Esophagus squamous epithelium (tissue), 5 donors: ENCODE measurements at regions not wholly inside any gene's neighbourhood (a gene's known extent, or its start where the extent isn't known, plus 50 kb on each side); places are given as distances from the start of the nearest gene placed in this dataset.

ENCODE experiments used
- DNase-seq: peaks from one replicate; lab custom pipeline; 2025; lab: John Stamatoyannopoulos, UW
- H3K27ac ChIP-seq, 4 donors: fragments of 200-600 bp; sonication (generic); one replicate each; pipeline ENCODE4 v1.5.1; 2016 to 2019; ENCODE audit warnings: mild to moderate bottlenecking in 1 of 4
- H3K27me3 ChIP-seq, 4 donors: fragments of 200-600 bp; sonication (generic); 1 replicate in 3 of 4; 2 replicates in 1 of 4; pipeline versions ENCODE4 v1.5.1 to v1.6.0; 2017 to 2021; ENCODE audit warnings: antibody characterized with exemption in 1 of 4
- H3K36me3 ChIP-seq, 3 donors: fragments of 200-600 bp; sonication (generic); one replicate each; pipeline ENCODE4 v1.5.1; 2016 to 2019
- H3K4me1 ChIP-seq, 3 donors: fragments of 200-600 bp; sonication (generic); one replicate each; pipeline ENCODE4 v1.5.1; 2017 to 2019
- H3K4me3 ChIP-seq, 4 donors: fragments of 200-600 bp; sonication (generic); 1 replicate in 3 of 4; 2 replicates in 1 of 4; pipeline ENCODE4 v1.5.1; 2016 to 2019; ENCODE audit warnings: mild to moderate bottlenecking in 2 of 4, moderate library complexity in 1 of 4
- H3K9me3 ChIP-seq, 3 donors: fragments of 200-600 bp; sonication (generic); one replicate each; pipeline ENCODE4 v1.5.1; 2016 to 2019
- POLR2A ChIP-seq, 4 donors: fragments of 450-650 bp; IDR thresholded peaks; one replicate each; pipeline ENCODE4 v1.6.1; 2017; ENCODE audit warnings: antibody characterized with exemption in 4 of 4, mild to moderate bottlenecking in 4 of 4, moderate library complexity in 3 of 4
- WGBS, 2 donors: methylation state at CpG; one replicate each; pipeline ENCODE4 v1.1.5; 2018; 5-methylcytosine and 5-hydroxymethylcytosine counted together
- intact Hi-C: fragments of 100-400 bp; cut with DNase I; formaldehyde crosslinking; loops from one replicate; pipeline ENCODE4 v1.15.0; 2022
- TF ChIP-seq, protein P1 (sequence below), 6 experiments: fragments of 450-650 bp in 4 of 6; fragments of 200-600 bp in 2 of 6; sonication (generic) in 2 of 6; IDR thresholded peaks; one replicate each; pipeline ENCODE4 v1.5.1; 2016 to 2019; ENCODE audit warnings: antibody characterized with exemption in 6 of 6, mild to moderate bottlenecking in 4 of 6, moderate library complexity in 4 of 6
- donor health status: DM: yes; HTN: yes; CAD: no.

DNA sequence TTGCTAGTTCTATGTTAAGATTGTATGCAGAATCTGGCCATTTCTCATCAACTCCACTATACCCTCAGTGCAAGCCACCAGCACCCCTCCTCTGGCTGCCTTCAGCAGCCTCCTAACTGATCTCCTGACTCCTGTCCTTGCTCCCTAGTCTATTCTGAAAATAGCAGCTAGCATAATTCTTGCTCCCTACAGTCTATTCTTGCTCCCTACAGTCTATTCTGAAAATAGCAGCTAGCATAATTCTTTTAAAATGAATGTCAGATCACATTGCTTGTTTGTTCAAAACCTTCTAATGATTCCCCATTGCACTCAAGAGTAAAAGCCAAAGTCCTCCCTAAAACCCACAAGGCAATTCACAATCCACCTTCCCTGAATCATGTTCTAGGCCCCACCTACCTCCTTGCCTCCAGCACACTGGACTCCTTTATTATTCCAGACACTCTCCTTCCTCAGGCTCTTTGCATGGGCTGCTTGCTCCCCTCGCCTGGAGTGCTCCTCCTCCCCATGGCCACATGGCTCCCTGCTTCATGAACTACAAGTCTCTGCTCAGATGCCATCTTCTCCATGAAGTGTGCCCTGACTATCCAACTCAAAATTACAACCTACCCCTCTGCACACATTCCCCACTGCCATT, 164.2 kb upstream of the TNFAIP3 start:
- intact Hi-C loops: loop anchor here (10.0 kb wide), 1 partner anchor 272 kb away; no protein-coding TSS in a partner anchor
- TF ChIP-seq, protein P1, sequence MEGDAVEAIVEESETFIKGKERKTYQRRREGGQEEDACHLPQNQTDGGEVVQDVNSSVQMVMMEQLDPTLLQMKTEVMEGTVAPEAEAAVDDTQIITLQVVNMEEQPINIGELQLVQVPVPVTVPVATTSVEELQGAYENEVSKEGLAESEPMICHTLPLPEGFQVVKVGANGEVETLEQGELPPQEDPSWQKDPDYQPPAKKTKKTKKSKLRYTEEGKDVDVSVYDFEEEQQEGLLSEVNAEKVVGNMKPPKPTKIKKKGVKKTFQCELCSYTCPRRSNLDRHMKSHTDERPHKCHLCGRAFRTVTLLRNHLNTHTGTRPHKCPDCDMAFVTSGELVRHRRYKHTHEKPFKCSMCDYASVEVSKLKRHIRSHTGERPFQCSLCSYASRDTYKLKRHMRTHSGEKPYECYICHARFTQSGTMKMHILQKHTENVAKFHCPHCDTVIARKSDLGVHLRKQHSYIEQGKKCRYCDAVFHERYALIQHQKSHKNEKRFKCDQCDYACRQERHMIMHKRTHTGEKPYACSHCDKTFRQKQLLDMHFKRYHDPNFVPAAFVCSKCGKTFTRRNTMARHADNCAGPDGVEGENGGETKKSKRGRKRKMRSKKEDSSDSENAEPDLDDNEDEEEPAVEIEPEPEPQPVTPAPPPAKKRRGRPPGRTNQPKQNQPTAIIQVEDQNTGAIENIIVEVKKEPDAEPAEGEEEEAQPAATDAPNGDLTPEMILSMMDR (IDR thresholded peaks at IDR 0.05): no peak
- no peak for TF ChIP-seq POLR2A (IDR thresholded peaks at IDR 0.05)
- H3K9me3 ChIP-seq: no peaks in the 10 kb centered on the region
- H3K36me3 ChIP-seq: no peaks in the 10 kb centered on the region
- no peak overlapping the region for H3K27ac ChIP-seq
- DNase-seq: no peak
- peaks cover 3 to 47% (median 25%) of the 10 kb centered on the region in 3 donors for H3K4me1 ChIP-seq
- H3K27me3 ChIP-seq: no peaks in the 10 kb centered on the region
- 83 to 90% methylated on average over 1 of the region's 1 CpG for WGBS, 2 donors
- no peak overlapping the region for H3K4me3 ChIP-seq

DNA sequence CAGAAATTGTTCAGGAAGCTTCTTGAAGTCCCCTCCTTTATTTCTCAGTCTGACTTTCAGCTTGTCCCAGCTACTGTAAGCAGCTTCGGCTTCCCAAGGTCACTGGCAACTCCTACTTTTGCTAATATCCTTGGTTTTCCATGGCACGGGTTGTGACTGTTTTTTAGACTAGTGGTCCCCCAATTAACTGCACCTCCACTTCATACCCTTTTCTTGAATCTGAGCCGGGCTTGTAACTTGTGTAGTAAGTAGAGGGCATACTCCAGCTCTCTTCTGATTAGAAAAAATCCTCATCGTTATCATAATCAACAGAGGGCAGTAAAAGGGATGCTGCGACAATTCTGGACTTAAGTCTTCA, 162.3 kb upstream of the TNFAIP3 start:
- intact Hi-C loops: loop anchor here (5.0 to 10.0 kb wide), 2 partner anchors 163 to 270 kb away; partner anchors contain the start of gene TNFAIP3
- WGBS, 2 donors: 62 to 65% methylated on average over 5 of the region's 5 CpGs

DNA sequence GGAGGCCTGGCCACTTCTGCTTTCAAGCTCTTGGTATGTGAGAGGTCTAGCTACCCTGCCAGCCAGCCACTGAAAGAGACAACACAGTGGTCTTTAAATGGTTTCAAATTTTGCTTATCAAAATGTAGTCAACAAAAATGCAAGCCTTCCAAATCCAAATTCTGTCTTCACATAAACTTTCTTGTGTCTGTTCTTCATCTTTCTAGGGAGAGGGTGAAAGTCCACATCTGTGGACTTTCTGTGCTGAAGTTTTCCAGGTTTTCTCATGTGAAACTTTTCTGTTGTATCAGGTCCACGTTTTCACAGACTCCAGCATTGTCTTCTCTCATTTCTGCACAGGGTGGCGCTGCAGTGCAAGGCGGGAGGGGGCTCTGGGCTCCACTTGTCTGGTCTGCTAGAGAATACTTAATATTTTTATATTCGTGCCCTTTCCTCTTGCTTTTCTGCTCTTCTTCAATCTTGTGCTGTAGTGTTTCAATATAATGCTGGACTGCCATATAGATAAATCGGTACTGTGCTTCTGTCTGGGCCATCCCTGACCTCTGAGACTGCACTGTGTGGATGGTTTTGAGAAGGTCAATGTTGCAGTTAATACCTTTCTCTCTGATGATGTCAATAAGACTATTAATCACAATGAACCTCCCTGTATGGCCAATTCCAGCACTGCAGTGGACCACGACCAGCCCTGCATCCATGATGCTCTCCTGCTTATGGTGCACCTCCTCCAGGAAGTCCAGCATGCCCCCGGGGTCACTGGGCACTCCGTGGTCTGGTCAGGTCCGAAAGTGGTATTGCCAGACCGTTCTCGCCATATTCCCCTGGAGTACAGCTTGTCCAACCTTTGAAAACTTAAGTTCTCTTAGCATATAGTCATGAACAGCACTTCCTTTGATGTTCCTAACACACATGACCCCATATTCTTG, 161.6 kb upstream of the TNFAIP3 start:
- 47 to 50% methylated on average over 11 of the region's 11 CpGs for WGBS, 2 donors
- peaks cover 0 to 31% (median 12%) of the 10 kb centered on the region in 3 donors for H3K4me1 ChIP-seq
- intact Hi-C loops: loop anchor here (5.0 to 10.0 kb wide), 2 partner anchors 162 to 269 kb away; partner anchors contain the start of gene TNFAIP3

More for the DNA sequence above, 162.3 kb upstream of the TNFAIP3 start:
- Histone ChIP-seq H3K36me3 (no peaks in the 10 kb centered on the region), H3K27ac (no peak overlapping the region), H3K4me3 (no peak overlapping the region), H3K4me1 (peaks cover 0 to 36% (median 16%) of the 10 kb centered on the region in 3 donors), H3K9me3 (no peaks in the 10 kb centered on the region), H3K27me3 (no peaks in the 10 kb centered on the region)
- TF ChIP-seq, protein P1 (IDR thresholded peaks at IDR 0.05): no peak
- no peak for TF ChIP-seq POLR2A (IDR thresholded peaks at IDR 0.05)
- DNase-seq: no peak

DNA sequence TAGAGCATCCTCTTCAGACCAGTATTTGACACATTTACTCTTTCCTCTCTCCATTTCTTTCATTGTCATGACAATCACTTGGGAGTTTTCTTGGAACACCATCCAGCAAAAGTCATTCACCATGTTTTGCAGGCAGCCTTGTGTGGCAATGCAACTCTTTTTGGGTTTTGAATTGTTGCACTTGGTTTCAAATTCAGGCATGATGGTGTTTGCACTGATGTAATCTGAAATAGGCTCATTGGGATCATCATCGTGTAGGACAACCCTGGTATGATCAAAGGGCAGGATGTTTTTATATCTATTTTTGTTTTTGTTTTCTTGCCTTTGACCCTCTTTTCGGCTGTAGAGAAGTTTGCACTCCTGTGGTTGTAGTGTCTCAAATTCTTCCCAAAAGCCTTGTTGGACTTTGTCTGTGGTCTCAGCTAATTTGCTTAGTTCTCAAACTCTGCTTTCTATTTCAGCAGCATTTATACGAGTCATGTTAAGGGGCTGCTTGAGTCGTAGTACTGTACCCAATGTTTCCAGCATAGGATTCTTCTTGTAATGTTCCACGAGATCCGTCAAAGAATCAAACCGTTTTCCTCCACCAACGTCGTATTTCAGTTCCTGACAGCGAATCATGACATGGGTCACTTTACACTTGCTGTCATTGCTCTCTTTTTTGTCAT, 160.8 kb upstream of the TNFAIP3 start:
- H3K36me3 ChIP-seq: no peaks in the 10 kb centered on the region
- no peak overlapping the region for H3K4me3 ChIP-seq
- TF ChIP-seq POLR2A (IDR thresholded peaks at IDR 0.05): no peak
- TF ChIP-seq, protein P1 (IDR thresholded peaks at IDR 0.05): no peak
- H3K27ac ChIP-seq: peak overlapping the region in 1 of 4 donors; percentile 14
- peaks cover 0 to 27% (median 12%) of the 10 kb centered on the region in 3 donors for H3K4me1 ChIP-seq
- no peak for DNase-seq
- WGBS, 2 donors: 61% methylated on average over 10 of the region's 10 CpGs
- H3K27me3 ChIP-seq: no peaks in the 10 kb centered on the region
- H3K9me3 ChIP-seq: no peaks in the 10 kb centered on the region
- intact Hi-C loops: loop anchor here (5.0 to 10.0 kb wide), 2 partner anchors 161 to 269 kb away; partner anchors contain the start of gene TNFAIP3

More for the DNA sequence above, 161.6 kb upstream of the TNFAIP3 start:
- no peak for DNase-seq
- no peaks in the 10 kb centered on the region for H3K27me3 ChIP-seq
- no peaks in the 10 kb centered on the region for H3K9me3 ChIP-seq
- H3K4me3 ChIP-seq: no peak overlapping the region
- H3K27ac ChIP-seq: peak overlapping the region in 1 of 4 donors; percentile 14
- TF ChIP-seq POLR2A (IDR thresholded peaks at IDR 0.05): no peak
- TF ChIP-seq, protein P1 (IDR thresholded peaks at IDR 0.05): peak in 5 of 6 experiments; percentile 41 to 89 (median 72)
- H3K36me3 ChIP-seq: no peaks in the 10 kb centered on the region
